ENCODE measurements at regions not wholly inside any gene's neighbourhood (a gene's known extent, or its start where the extent isn't known, plus 50 kb on each side); places are given as distances from the start of the nearest gene placed in this dataset.

- Histone ChIP-seq H3K4me2 (ENCODE audit: low read length) (no peak overlapping the region), H3K9me3 (ENCODE audit: low read length) (no peaks in the 10 kb centered on the region), H3K27ac (ENCODE audit: low read length) (no peak overlapping the region), H3K27me3 (ENCODE audit: insufficient read depth, low read depth, low read length) (no peaks in the 10 kb centered on the region), H3K9me2 (ENCODE audit: insufficient read depth, low read length) (no peaks in the 10 kb centered on the region), H3K79me2 (replicated peaks; ENCODE audit: insufficient read depth, low read length) (no peaks in the 10 kb centered on the region), H4K20me1 (ENCODE audit: insufficient read depth) (no peaks in the 10 kb centered on the region), H3K4me3 (ENCODE audit: low read length) (peak overlapping the region; percentile 57), H3F3A (ENCODE audit: insufficient read depth, low read length, poor library complexity, severe bottlenecking) (no peaks in the 10 kb centered on the region), H3K9ac (ENCODE audit: low read length) (no peak overlapping the region), H3K36me3 (ENCODE audit: insufficient read depth, low read length) (no peaks in the 10 kb centered on the region), H2AFZ (ENCODE audit: low read depth, low read length) (no peak overlapping the region)
- TF ChIP-seq EZH2 (IDR thresholded peaks at IDR 0.05; ENCODE audit: borderline replicate concordance, insufficient read depth, low read length, poor library complexity, severe bottlenecking) = no peak
- TF ChIP-seq MXI1 (conservative IDR thresholded peaks at IDR 0.05; ENCODE audit: poor library complexity, severe bottlenecking) = no peak
Observed at GRCh38 chr14:40629144-40629543, 977.5 kb upstream of the LRFN5 start.

GRCh38 chr14:40623643-40624042 lies 983.0 kb upstream of the LRFN5 start:
- H4K20me1 ChIP-seq (ENCODE audit: insufficient read depth) = no peaks in the 10 kb centered on the region
- peak overlapping the region; percentile 55 for H3K27ac ChIP-seq (ENCODE audit: low read length)
- no peaks in the 10 kb centered on the region for H3K27me3 ChIP-seq (ENCODE audit: insufficient read depth, low read depth, low read length)
- peaks cover 3% of the 10 kb centered on the region for H3K9me2 ChIP-seq (ENCODE audit: insufficient read depth, low read length)
- H3K4me2 ChIP-seq (ENCODE audit: low read length) = peak overlapping the region; percentile 38
- no peaks in the 10 kb centered on the region for H3K9me3 ChIP-seq (ENCODE audit: low read length)
- H3K79me2 ChIP-seq (replicated peaks; ENCODE audit: insufficient read depth, low read length) = no peaks in the 10 kb centered on the region
- H2AFZ ChIP-seq (ENCODE audit: low read depth, low read length) = no peak overlapping the region
- H3K4me3 ChIP-seq (ENCODE audit: low read length) = peak overlapping the region; percentile 23
- TF ChIP-seq REST (IDR thresholded peaks at IDR 0.05; ENCODE audit: borderline replicate concordance) = peak; percentile 31
- TF ChIP-seq CTCF (IDR thresholded peaks at IDR 0.05; ENCODE audit: poor library complexity, severe bottlenecking) = no peak
- TF ChIP-seq POLR2AphosphoS5 (IDR thresholded peaks at IDR 0.05) = peak; percentile 11
- peak; percentile 41 for TF ChIP-seq RAD21 (conservative IDR thresholded peaks at IDR 0.05)
- TF ChIP-seq EP300 (conservative IDR thresholded peaks at IDR 0.05; ENCODE audit: poor library complexity, severe bottlenecking) = peak; percentile 72
- TF ChIP-seq EZH2 (IDR thresholded peaks at IDR 0.05; ENCODE audit: borderline replicate concordance, insufficient read depth, low read length, poor library complexity, severe bottlenecking) = no peak
- H3K9ac ChIP-seq (ENCODE audit: low read length) = no peak overlapping the region
- H3K36me3 ChIP-seq (ENCODE audit: insufficient read depth, low read length) = no peaks in the 10 kb centered on the region
- no peaks in the 10 kb centered on the region for H3F3A ChIP-seq (ENCODE audit: insufficient read depth, low read length, poor library complexity, severe bottlenecking)

- Histone ChIP-seq H3K9ac (ENCODE audit: low read length) (no peak overlapping the region), H2AFZ (ENCODE audit: low read depth, low read length) (no peak overlapping the region)
Observed at GRCh38 chr14:40618225-40618898, 988.3 kb upstream of the LRFN5 start.

More at GRCh38 chr14:40618225-40618898, 988.3 kb upstream of the LRFN5 start:
- TF ChIP-seq RAD21 (conservative IDR thresholded peaks at IDR 0.05) (no peak), EP300 (conservative IDR thresholded peaks at IDR 0.05; ENCODE audit: poor library complexity, severe bottlenecking) (no peak), REST (IDR thresholded peaks at IDR 0.05; ENCODE audit: borderline replicate concordance) (no peak), SMC3 (conservative IDR thresholded peaks at IDR 0.05; ENCODE audit: poor library complexity) (no peak), POLR2AphosphoS5 (IDR thresholded peaks at IDR 0.05) (no peak), MXI1 (conservative IDR thresholded peaks at IDR 0.05; ENCODE audit: poor library complexity, severe bottlenecking) (no peak), EZH2 (IDR thresholded peaks at IDR 0.05; ENCODE audit: borderline replicate concordance, insufficient read depth, low read length, poor library complexity, severe bottlenecking) (no peak), CTCF (IDR thresholded peaks at IDR 0.05; ENCODE audit: poor library complexity, severe bottlenecking) (no peak), TAF1 (IDR thresholded peaks at IDR 0.05; ENCODE audit: low read depth) (no peak)
- no peaks in the 10 kb centered on the region for H3K9me3 ChIP-seq (ENCODE audit: low read length)
- H3K27me3 ChIP-seq (ENCODE audit: insufficient read depth, low read depth, low read length) = no peaks in the 10 kb centered on the region
- H3F3A ChIP-seq (ENCODE audit: insufficient read depth, low read length, poor library complexity, severe bottlenecking) = no peaks in the 10 kb centered on the region
- H3K79me2 ChIP-seq (replicated peaks; ENCODE audit: insufficient read depth, low read length) = no peaks in the 10 kb centered on the region
- no peak overlapping the region for H3K27ac ChIP-seq (ENCODE audit: low read length)
- H3K4me2 ChIP-seq (ENCODE audit: low read length) = no peak overlapping the region
- H3K36me3 ChIP-seq (ENCODE audit: insufficient read depth, low read length) = no peaks in the 10 kb centered on the region
- no peak overlapping the region for H3K4me3 ChIP-seq (ENCODE audit: low read length)
- peaks cover 3% of the 10 kb centered on the region for H3K9me2 ChIP-seq (ENCODE audit: insufficient read depth, low read length)
- H4K20me1 ChIP-seq (ENCODE audit: insufficient read depth) = no peaks in the 10 kb centered on the region

Measured in neural cell (in vitro differentiated cells).